HCEC 1CT (cell line): ENCODE measurements at regions not wholly inside any gene's neighbourhood (a gene's known extent, or its start where the extent isn't known, plus 50 kb on each side); places are given as distances from the start of the nearest gene placed in this dataset.

ENCODE experiments used
- DNase-seq: peaks from one replicate; pipeline ENCODE4 v3.0.0-alpha.2; 2017

- no peak for DNase-seq
Observed at GRCh38 chr12:25757037-25757665, 201.3 kb upstream of the RASSF8 start.

- peak; percentile 30 for DNase-seq
Observed at GRCh38 chr12:25759752-25760151, 198.7 kb upstream of the RASSF8 start.

GRCh38 chr12:25761356-25761755 lies 197.1 kb upstream of the RASSF8 start:
- DNase-seq, result no peak

GRCh38 chr12:25764409-25764808 lies 194.1 kb upstream of the RASSF8 start:
- DNase-seq, result no peak

- no peak for DNase-seq
Observed at GRCh38 chr12:25764892-25765291, 193.6 kb upstream of the RASSF8 start.

- peak; percentile 82 for DNase-seq
Observed at GRCh38 chr12:25767606-25768005, 190.9 kb upstream of the RASSF8 start.

- DNase-seq, result no peak
Observed at GRCh38 chr12:25768151-25768550, 190.3 kb upstream of the RASSF8 start.

- DNase-seq, result peak; percentile 82
Observed at GRCh38 chr12:25769082-25769945, 189.2 kb upstream of the RASSF8 start.

GRCh38 chr12:25771041-25771440 lies 187.4 kb upstream of the RASSF8 start:
- no peak for DNase-seq

- no peak for DNase-seq
Observed at GRCh38 chr12:25771476-25771875, 187.0 kb upstream of the RASSF8 start.

- no peak for DNase-seq
Observed at GRCh38 chr12:25775968-25776367, 182.5 kb upstream of the RASSF8 start.

GRCh38 chr12:25780771-25781170 lies 177.7 kb upstream of the RASSF8 start:
- no peak for DNase-seq

GRCh38 chr12:25781232-25781631 lies 177.2 kb upstream of the RASSF8 start:
- DNase-seq, result no peak

- DNase-seq, result no peak
Observed at GRCh38 chr12:25783566-25783965, 174.9 kb upstream of the RASSF8 start.

- DNase-seq, result no peak
Observed at GRCh38 chr12:25784669-25785068, 173.8 kb upstream of the RASSF8 start.

- no peak for DNase-seq
Observed at GRCh38 chr12:25785134-25785533, 173.3 kb upstream of the RASSF8 start.

GRCh38 chr12:25787701-25788100 lies 170.8 kb upstream of the RASSF8 start:
- no peak for DNase-seq

- DNase-seq, result no peak
Observed at GRCh38 chr12:25788707-25789442, 169.6 kb upstream of the RASSF8 start.

- no peak for DNase-seq
Observed at GRCh38 chr12:25789541-25789944, 168.9 kb upstream of the RASSF8 start.

GRCh38 chr12:25792031-25792430 lies 166.5 kb upstream of the RASSF8 start:
- DNase-seq, result peak; percentile 48

- no peak for DNase-seq
Observed at GRCh38 chr12:25793196-25793595, 165.3 kb upstream of the RASSF8 start.

- DNase-seq, result no peak
Observed at GRCh38 chr12:25794571-25794970, 163.9 kb upstream of the RASSF8 start.

GRCh38 chr12:25796523-25797000 lies 161.9 kb upstream of the RASSF8 start:
- no peak for DNase-seq

- no peak for DNase-seq
Observed at GRCh38 chr12:25797386-25797785, 161.1 kb upstream of the RASSF8 start.
